GF-D8 (cell line): ENCODE measurements at regions not wholly inside any gene's neighbourhood (a gene's known extent, or its start where the extent isn't known, plus 50 kb on each side); places are given as distances from the start of the nearest gene placed in this dataset.
"Not testable (repeated sequence)": the region's sequence is repeated elsewhere in the genome, so short reads cannot be mapped to it uniquely, and the experiment has no call there.

Experiments
- DNase-seq: peaks from one replicate; lab custom pipeline; 2025; lab: John Stamatoyannopoulos, UW

GRCh38 chr9:2354856-2355696, 266.5 kb upstream of the VLDLR start:
- DNase-seq = no peak

- no peak for DNase-seq
Measured at GRCh38 chr9:2355697-2355983, 265.9 kb upstream of the VLDLR start.

GRCh38 chr9:2356041-2356790, 265.4 kb upstream of the VLDLR start:
- no peak for DNase-seq

GRCh38 chr9:2359891-2360471, 261.6 kb upstream of the VLDLR start:
- no peak for DNase-seq

GRCh38 chr9:2362150-2362549, 259.4 kb upstream of the VLDLR start:
- no peak for DNase-seq

- no peak for DNase-seq
Measured at GRCh38 chr9:2363138-2363745, 258.3 kb upstream of the VLDLR start.

GRCh38 chr9:2363781-2364180, 257.8 kb upstream of the VLDLR start:
- no peak for DNase-seq

GRCh38 chr9:2367970-2368369, 253.6 kb upstream of the VLDLR start:
- DNase-seq = no peak

GRCh38 chr9:2373648-2374047, 247.9 kb upstream of the VLDLR start:
- DNase-seq = no peak

GRCh38 chr9:2375114-2375513, 246.5 kb upstream of the VLDLR start:
- DNase-seq = no peak

GRCh38 chr9:2377117-2377516, 244.5 kb upstream of the VLDLR start:
- DNase-seq = no peak

GRCh38 chr9:2377834-2378233, 243.8 kb upstream of the VLDLR start:
- DNase-seq = no peak

GRCh38 chr9:2378266-2378665, 243.3 kb upstream of the VLDLR start:
- no peak for DNase-seq

GRCh38 chr9:2378816-2379215, 242.8 kb upstream of the VLDLR start:
- no peak for DNase-seq

GRCh38 chr9:2384741-2385140, 236.8 kb upstream of the VLDLR start:
- no peak for DNase-seq

- no peak for DNase-seq
Measured at GRCh38 chr9:2385746-2386145, 235.8 kb upstream of the VLDLR start.

GRCh38 chr9:2386566-2386965, 235.0 kb upstream of the VLDLR start:
- no peak for DNase-seq

GRCh38 chr9:2387166-2387565, 234.4 kb upstream of the VLDLR start:
- DNase-seq = no peak

GRCh38 chr9:2389404-2389803, 232.2 kb upstream of the VLDLR start:
- no peak for DNase-seq

- DNase-seq = no peak
Measured at GRCh38 chr9:2390028-2390427, 231.6 kb upstream of the VLDLR start.

GRCh38 chr9:2391509-2392132, 230.0 kb upstream of the VLDLR start:
- DNase-seq = not testable (repeated sequence)

GRCh38 chr9:2394087-2394741, 227.4 kb upstream of the VLDLR start:
- not testable (repeated sequence) for DNase-seq
